Activated CD4-positive, alpha-beta T cell treated with anti-CD3 and anti-CD28 coated beads, Interleukin-2, amount 50 U/mL, for 48 hours (primary cell): ENCODE measurements at regions not wholly inside any gene's neighbourhood (a gene's known extent, or its start where the extent isn't known, plus 50 kb on each side); places are given as distances from the start of the nearest gene placed in this dataset.

Experiments
- DNase-seq, 2 experiments: peaks; one replicate each; pipeline ENCODE4 v3.0.0-alpha.2; 2020

DNA sequence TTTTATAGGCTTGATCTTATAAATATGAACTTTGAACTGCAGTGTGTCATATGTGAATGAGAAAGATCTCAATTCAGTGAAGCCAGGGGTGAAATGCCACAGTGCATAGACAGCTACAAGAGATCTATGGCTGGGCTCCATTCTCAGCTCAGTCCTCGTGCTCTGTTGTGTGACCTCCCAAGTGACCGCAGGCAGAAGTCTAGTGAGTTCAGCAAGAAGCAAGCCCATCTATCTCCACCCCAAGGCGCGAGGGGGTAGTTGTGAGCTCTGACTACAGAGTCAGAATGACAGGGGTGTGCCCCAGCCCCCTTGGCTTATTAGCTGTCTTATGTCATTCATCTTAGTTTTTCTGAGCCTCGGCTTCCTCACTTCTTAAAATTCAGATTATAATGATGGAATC lies 378.3 kb downstream of the FBXW7 start:
- no peak for DNase-seq

DNA sequence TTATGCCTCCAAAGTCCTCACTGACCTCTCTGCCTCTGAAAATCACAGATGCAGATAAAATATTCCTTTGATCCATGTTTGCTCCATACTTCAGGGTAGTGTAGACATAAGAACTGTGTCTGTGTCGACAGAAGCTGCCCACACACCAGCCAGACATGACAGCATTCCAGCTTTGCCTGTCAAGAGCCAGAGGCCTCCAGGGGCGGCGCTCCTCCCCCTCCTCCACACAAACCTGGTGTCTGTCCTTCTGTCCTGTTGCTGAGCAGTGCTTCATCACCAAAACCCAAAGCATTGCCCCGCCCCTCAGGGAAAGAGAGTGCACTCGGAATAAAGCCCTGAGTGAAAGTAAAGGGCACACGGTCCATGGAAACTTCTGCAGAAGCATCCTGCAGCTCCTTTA lies 379.4 kb downstream of the FBXW7 start:
- DNase-seq = no peak

DNA sequence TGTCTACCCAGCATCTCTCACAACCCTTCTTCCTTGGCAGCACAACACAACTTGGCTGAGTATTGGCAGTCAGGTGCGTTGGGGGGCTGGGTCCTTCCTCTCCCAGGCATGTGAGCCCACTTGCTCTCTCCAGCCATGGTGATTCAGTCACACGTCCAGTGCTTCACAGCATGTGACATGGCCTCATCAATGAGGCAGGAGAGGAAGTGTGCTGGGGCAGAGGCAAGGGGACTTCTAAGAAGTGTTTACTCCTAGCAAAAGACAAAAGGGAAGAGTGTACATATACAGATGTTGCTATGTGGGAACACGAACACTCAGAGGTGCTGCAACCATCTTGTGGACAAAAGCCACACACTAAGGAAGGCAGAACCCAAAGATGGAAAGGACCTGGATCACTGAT lies 380.8 kb downstream of the FBXW7 start:
- DNase-seq = no peak

DNA sequence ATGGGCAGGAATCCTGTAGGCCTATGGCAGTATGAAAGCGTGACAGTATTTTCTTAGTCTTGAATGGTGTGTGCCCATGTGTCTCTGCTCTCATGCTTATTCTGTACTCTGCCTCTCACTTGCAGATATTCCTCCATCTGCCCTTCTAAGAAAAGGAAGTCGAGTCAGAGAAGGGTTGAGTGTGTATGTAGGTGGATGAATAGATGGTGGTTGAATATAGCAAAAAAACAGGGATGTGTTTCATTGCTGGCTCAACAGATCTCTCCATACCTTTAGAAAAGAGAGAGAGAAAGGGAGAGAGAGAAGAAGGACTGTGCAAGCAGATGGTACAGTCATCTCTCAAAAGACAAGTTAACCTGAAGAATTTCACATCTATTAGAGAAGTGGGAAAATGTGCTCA lies 381.5 kb downstream of the FBXW7 start:
- DNase-seq = no peak

DNA sequence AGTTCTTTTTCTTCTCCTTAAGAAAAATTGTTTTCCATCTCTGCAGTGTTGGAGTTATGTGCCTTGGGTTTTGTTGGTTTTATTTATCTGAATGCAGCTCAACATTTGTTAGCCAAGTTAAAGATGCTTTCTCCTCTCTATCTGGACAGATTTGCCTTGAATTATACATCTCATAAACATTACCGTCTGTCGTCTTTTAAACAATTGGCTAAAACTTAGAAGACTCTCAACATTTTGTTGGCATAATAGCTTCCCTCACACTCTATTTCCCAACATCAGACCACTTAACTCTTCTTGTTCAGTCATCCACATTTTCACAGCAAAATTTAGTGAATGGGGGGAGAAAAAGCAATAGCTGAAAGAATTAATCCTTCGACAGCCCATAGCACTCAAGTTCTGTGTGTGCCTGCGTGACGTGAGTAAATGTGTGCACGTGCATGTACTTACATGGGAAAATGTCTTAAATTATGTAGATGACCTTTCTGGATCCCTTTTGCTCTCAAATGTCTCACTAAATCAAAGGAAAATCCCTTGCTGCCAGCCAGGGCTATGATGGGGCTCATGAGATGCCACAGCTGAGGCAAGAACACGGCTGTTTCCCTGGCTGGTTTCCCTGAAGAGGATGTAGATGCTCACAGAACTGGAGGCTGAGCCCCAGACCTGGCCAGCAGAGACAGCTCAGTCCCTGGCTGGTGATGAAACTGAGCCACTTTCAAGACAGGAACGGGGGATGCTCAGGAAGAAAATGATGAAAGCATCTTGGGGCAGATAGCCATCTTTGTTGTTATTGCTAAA lies 382.2 kb downstream of the FBXW7 start:
- no peak for DNase-seq

DNA sequence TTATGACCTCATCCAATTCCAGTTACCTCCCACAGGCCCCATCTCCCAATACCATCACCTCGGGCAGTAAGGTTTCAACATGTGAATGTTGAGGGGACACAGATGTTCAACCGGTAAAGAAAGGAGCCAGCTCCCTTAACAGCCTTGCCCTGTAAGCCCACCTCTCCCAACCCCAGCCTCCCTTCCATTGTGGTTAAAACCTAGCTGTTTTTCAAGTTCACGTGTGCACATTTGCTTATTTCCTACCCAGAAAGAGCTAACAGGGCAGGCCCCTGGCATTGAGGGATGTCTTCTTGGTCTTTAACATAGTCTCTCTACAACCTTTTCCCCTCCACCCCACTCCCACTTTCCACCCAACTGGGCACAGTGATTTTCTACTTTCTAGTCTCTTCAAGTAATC lies 385.7 kb downstream of the FBXW7 start:
- DNase-seq = no peak

DNA sequence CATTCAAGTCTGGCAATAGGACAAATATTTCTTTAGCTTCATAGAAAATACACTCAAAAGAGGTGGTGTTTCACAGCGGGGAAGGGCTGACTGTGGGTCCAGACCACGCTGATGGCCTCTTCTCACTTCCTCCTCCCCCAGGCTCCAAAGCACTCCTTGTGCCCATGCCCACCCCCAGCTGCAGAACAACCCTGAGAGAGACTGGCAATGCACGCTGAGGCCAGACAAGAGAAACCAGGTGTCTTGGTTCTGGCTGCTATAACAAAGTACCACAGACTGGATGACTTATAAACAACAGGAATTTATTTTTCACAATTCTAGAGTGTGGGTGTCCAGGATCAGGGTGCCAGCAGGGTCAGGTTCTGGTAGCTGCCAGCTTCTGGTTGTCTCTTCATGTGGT lies 386.1 kb downstream of the FBXW7 start:
- DNase-seq = no peak

DNA sequence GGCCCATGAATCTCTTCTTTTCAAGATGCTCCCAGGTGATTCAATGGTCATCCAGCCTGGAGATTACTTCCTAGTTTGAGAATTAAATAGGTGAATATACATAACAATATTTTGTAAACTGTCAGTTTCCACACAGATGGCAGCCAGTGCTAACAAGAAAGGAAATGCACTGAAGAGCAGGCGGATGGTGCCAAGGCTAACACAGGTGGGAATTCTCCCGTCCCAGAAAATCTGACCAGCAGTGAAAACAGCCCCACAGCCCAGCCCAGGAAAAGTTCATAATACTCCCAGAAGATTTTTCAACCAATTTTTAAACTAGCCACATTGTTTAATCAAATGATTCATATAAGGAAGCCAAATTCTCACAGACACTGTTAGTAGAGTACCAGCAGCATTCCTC lies 387.2 kb upstream of the GATB start:
- no peak for DNase-seq

DNA sequence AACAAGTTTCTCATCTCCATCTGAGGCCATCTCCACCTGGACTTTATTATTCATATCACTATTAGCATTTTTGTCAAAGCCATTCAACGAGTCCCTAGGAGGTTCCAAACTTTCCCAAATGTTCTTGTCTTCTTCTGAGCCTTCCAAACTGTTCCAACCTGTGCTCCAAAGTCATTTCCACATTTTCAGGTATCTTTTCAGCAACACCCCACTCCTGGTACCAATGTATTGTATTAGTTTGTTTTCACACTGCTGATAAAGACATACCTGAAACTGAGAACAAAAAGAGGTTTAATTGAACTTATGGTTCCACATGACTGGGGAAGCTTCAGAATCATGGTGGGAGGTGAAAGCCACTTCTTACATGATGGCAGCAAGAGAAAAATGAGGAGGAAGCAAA lies 385.4 kb upstream of the GATB start:
- DNase-seq = no peak

DNA sequence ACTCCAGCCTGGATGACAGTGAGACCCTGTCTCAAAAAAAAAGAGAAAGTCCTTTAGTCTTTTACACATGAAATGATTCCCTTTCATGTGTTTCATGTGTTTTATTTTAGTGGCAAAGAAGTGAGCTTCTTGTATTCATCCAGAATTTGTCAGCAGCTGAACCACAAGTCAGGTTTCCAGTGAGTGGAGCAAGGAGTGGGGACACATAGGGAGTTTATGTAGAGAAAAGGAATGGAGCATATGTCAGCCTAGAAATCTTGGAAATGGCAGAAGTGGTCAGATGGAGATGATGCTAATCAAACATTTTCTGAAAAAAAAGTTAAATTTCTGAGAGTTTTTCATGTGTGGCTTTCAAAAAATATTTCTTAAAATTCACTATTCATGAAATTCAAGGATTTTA lies 383.0 kb upstream of the GATB start:
- no peak for DNase-seq

DNA sequence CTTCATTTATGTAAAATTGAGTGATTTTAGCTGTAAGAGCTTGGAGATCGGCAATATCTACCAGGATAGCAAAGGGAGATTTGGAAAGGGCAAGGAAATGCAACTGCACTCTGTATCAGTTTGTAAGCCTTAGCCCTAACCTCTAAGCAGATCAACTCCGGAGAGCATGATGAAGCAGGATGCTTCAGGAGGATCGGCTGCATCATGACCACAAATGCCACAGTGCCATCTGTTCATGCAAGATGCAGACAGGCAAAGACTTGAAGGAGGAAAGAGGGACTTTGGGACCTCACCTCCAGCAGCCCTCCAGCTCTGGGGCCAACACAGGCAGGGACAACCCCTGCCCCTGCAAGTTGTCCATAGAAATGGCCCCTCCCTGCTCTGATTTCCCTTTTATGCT lies 377.6 kb upstream of the GATB start:
- DNase-seq = no peak

DNA sequence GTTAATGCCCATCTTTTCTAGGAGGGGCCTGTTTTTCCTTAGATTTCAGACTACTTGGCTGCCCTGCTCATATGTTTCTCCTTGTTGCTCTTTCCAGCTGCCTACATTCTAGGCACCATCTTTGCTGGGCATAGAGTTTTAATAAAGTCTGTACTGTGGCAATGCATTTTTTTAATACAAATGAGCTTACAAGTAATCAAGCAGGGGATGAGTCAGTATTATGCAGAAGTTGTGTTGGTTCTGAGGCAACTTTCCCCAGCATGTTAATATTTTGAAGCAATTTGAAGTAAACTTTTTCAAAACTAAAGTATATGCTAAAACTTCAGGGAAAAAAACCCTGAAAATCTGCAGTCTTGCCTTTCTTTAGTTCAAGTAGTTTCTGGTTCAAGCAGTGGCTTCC lies 372.0 kb upstream of the GATB start:
- no peak for DNase-seq

DNA sequence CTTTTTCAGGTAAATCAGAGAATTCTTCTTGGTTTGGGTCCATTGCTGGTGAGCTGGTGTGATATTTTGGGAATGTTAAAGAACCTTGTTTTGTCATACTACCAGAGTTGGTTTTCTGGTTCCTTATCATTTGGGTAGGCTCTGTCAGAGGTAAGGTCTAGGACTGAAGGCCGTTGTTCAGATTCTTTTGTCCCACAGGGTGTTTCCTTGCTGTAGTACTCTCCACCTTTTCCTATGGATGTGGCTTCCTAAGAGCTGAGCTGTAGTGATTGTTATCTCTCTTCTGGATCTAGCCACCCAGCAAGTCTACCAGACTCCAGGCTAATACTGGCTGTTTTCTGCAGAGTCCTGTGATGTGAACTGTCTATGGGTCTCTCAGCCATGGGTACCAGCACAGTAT lies 367.5 kb upstream of the GATB start:
- no peak for DNase-seq

DNA sequence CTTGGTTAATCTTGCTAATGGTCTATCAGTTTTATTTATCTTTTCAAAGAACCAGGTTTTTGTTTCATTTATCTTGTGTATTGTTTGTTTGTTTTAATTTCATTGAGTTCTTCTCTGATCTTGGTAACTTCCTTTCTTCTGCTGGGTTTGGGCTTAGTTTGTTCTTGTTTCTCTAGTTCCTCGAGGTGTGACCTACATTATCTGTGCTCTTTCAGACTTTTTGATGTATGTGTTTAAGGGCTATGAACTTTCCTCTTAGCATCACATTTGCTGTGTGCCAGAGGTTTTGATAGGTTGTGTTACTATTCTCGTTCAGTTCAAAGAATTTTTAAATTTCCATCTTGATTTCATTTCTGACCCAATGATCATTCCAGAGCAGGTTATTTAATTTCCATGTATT lies 365.4 kb upstream of the GATB start:
- no peak for DNase-seq

DNA sequence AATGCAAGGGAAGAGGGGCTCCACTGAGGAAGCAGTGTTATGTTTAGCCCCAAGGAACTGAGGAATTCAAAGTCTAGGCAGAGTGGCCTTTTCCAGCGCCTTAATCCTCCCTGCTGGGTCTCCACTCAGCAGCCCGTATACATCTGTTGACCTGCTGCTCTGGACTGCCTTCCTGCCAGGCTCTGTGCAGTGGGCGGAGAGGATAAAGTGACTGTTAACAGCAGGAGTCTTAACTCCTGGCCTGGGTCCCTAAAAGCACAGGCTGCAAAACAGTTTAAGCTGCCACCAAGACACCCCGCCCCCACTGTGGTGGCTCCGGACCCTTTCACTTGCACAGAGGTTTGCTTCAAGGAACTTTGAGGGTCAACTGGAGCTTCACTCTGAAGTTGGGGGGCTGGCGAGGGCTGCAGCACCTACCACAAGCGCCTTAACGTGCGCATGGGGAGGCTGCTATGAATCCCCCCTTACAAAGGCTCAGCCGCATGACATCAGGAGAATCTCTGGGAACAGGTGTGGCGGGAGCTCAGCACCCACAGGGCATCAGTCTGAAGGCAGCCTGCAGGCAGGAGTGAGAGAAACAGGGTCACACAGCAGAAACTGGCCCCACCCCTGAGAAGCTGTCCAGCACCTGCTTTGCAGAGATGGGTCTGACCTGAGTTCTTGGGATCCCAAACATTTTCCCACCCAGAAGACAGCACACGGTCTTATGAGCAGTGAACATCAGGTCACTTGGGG lies 358.2 kb upstream of the GATB start:
- DNase-seq = no peak

DNA sequence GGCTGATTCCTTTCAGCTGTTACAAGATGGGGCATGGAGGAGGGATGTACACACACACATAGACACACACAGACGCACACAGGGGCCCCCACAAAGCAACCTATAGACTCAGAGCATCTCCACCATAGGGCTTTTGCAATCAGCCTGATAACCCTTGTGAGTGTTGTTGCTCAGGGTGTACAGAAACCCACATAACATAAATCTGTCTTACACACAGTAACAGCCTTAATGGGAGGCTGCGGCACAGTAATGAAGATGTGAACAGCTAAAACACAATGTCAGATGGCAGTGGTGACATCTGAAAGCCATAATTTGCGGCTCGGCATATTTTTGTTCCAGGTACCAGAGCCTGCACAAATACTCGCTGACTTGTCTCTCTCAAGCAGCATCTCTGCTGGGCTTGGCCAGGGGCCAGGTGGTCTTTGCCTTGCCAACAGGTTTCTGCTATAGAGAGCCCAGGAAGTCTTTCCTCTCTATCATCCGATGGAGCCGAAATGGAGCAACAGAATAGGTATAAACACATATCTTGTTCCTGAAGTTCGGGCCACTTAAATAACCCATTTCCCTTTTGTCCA lies 357.2 kb upstream of the GATB start:
- DNase-seq = no peak

DNA sequence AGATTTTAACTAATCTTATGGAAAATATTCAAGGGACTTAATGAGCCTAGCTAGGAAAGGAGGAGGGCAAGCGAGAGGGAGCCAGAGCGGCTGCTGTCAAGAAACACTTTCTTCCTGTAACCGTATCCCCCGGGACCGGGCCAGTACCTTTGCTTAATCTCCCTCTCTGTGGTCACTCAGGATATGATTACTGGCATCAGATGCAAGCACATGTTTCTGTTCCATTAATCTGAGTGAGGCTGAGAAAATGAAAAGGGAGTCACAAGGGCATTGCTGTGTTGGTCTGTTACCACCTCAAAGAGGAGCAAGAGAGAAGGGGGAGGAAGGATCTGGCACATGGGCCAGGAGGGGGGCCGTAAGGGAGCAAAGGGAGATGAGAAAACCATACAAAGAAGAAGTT lies 356.7 kb upstream of the GATB start:
- DNase-seq = no peak

DNA sequence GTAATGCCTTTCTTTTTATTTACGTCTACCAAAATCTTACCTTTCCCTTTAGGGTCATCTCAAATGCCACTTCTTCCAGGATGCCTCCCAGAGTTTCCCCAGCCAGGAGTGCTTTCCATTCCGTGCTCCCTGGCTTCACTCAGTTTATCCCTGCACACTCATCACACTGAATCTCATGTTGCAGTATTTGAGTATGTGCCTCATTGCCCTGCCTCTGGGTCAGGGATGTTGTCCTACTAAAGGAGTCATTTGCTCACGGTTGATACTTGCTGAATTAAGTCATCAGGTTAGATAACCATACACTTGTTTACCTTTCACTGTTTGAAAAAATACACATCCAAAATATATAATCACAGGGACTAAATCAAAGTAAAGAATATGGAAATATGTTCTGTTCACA lies 356.2 kb upstream of the GATB start:
- no peak for DNase-seq

DNA sequence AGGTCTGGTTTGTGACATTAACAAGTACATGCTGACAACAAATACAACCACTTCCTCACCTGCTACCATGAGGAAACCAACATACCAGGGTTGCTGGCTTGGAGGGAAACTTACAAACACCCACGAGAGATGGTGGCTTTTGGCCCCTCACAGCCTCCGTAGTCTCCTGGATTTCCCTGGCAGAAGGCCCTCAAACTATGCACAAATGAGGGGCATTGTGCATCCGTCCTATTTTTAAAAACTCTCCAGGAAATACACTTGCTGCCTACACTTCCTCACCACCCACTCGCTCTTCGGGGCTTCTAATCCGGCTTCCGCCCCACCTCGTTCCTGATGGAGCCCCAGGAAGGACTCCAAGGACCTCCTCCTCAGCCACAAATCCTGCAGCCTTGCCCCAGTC lies 355.0 kb upstream of the GATB start:
- peak; percentile 53 to 54 for DNase-seq

DNA sequence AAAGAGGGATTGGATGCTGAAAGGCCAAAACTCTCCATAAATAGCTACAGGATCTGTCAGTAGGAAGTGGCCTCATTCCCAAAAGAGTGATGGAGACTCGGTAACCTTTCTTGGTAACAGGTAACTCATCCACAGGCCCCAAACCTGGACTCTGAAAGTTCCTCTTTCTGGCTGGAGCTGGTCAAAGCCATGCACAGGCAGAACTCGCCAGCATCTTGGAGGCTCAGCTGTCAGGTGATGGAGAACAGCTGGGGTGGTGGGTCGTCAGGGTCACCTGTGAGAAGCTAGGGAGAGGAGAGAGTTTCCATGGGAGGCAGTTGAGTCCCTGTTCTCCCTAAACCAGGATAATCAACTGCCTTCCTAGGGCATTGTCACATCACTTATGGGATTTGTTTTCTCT lies 354.3 kb upstream of the GATB start:
- no peak for DNase-seq

DNA sequence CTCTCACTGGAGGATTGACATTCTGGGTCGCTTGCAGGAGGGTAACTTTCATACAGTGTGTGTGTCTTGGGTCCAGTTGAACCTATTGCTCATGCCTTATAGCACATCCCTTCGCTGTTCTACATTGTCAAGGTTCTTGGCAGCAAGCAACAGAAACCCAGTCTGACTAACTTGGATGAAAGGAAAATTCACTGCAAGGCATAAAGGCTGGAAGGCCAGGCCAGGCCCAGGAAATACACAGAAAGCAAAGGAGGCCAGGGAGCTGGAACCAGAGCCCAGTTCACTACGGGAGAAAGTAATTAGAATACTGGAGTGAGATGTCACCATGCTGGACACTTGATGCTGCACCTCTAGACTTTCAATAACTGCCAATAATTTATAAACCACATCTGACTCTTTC lies 353.8 kb upstream of the GATB start:
- DNase-seq = no peak

DNA sequence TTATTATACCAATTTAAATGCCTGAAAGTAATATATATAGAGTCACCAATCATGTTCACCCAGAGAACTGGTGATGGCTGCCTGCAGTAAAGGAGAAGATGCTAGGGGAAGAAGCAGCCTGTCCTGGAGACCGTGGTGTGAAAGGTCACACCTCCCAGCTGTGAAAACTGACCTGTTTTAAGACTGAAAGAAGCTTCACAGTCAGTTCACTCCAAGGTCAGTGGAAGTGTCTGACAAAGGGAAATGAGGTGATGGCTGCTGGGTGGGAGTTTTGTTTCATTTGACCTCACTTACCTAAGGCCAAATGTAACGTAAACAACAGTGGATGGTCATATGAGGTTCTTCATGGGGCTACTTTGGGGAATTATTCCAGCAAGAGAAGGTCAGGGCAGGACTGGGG lies 352.1 kb upstream of the GATB start:
- DNase-seq = no peak

DNA sequence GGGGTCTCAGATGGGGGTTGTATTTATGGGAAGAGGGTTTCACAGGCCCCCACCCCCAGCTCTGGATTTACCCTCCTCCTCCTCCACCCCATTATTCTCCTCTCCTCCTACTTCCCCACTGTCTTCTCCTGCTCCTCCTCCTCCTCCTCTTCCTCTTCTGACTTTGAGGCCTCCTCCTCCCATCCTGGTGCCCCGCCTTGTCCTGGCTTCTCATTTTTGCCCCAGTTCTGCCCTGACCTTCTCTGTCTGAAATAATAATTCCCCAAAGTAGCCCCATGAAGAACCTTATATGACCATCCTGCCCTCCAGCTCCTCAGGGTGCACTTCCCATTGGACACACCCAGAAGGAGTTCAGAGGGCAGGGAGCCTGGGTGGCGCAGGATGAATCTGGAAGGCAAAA lies 351.4 kb upstream of the GATB start:
- no peak for DNase-seq

DNA sequence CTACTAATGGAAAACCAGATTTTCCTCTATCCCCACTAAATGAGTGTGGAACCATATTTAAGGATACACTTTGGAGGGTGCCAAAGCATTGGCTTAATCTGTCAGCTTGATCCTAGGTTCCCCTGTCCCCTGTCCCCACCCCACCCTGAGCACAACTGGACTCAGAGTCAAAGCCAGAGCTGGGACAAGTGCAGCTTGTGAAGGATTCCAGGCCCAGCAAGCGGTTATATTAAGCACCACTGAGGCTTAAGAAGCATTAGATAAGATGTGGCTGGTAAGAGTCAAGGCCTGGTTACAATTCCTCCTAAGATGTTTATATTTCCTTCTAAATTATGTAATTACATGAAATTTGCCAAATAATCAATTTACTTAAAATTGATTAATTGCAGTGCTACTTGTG lies 350.0 kb upstream of the GATB start:
- no peak for DNase-seq
